ENCODE measurements at regions not wholly inside any gene's neighbourhood (a gene's known extent, or its start where the extent isn't known, plus 50 kb on each side); places are given as distances from the start of the nearest gene placed in this dataset.

DNA sequence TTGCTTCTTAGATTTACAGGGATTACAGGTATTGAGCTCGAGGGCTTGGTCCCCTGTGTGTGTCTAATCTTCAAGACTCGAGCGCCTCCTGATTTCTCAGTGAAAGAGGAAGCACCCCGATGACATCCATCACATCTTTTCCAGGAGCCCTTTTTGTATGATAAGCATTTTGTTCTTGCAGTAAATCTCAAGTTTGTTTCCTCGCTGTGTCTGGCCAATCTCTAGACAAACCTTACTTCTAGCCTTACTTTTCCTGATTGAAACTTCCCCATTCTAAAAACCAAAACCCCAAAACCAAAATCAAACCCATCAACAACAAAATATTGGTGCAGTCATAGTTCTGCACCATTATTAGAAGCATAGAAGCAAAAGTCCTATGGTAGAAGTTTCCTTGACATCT, 286.0 kb downstream of the NFKBIZ start:
- H3K4me1 Mint-ChIP-seq: peaks cover 23% of the 10 kb centered on the region
- intact Hi-C loops (cut with micrococcal nuclease): no loop called here

DNA sequence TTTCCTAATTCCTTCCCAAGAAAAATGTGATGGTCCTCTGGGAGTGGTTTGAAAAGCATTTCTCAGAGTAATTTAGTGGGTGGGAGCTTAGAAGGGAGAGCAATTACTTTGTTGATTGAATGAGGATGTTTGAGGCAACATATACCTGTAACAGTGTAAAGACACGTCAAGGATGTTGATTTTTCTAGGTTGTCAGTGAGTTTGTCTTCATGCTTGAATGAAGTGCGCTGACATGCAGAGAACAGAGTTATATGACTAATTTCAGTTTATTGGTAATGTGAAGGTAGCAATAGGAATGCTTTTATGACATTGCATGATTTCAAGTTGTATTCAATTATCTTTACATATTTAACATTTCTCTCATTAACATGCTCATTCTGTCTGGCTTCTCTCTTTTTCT, 286.9 kb downstream of the NFKBIZ start:
- no peak for DNase-seq
- Mint-ChIP-seq H3K36me3 (no peaks in the 10 kb centered on the region), H3K4me3 (no peak overlapping the region), H3K27me3 (ENCODE audit: low read depth in 3 of 3) (peaks cover 0 to 5% (median 3%) of the 10 kb centered on the region in 3 donors), H3K9me3 (peaks cover 0 to 1% (median 0%) of the 10 kb centered on the region in 7 donors), H3K27ac (no peak overlapping the region), H3K4me1 (peaks cover 18% of the 10 kb centered on the region)
- Histone ChIP-seq H3K4me3 (replicated peaks in 1 of 3; ENCODE audit: low read depth in 2 of 3, low read length in 3 of 3) (no peak overlapping the region), H3K27ac (ENCODE audit: low read depth in 1 of 2, low read length in 2 of 2) (no peak overlapping the region), H3K4me1 (ENCODE audit: control insufficient read depth in 1 of 2, insufficient read depth in 2 of 2, low read length in 2 of 2) (no peaks in the 10 kb centered on the region), H3K9ac (ENCODE audit: insufficient read depth, low read length, poor library complexity, severe bottlenecking) (no peak overlapping the region), H3K9me3 (replicated peaks in 1 of 2; ENCODE audit: control insufficient read depth in 1 of 2, insufficient read depth in 1 of 2, low read length in 2 of 2) (no peaks in the 10 kb centered on the region), H2AFZ (ENCODE audit: insufficient read depth, low read depth, low read length, poor library complexity, severe bottlenecking) (no peak overlapping the region), H4K20me1 (ENCODE audit: insufficient read depth, low read length) (no peaks in the 10 kb centered on the region), H3K79me2 (ENCODE audit: insufficient read depth, low read length) (no peaks in the 10 kb centered on the region), H3K27me3 (ENCODE audit: control insufficient read depth in 2 of 2, insufficient read depth in 2 of 2, low read length in 2 of 2) (no peaks in the 10 kb centered on the region), H3K4me2 (replicated peaks; ENCODE audit: extremely low read depth, low read length, poor library complexity, severe bottlenecking) (no peak overlapping the region), H3K36me3 (replicated peaks in 1 of 2; ENCODE audit: control insufficient read depth in 1 of 2, insufficient read depth in 2 of 2, low read length in 2 of 2) (no peaks in the 10 kb centered on the region)
- intact Hi-C loops (cut with micrococcal nuclease): no loop called here
- WGBS (ENCODE audit: insufficient coverage): 91% methylated on average over 2 of the region's 2 CpGs
- TF ChIP-seq, protein P1, sequence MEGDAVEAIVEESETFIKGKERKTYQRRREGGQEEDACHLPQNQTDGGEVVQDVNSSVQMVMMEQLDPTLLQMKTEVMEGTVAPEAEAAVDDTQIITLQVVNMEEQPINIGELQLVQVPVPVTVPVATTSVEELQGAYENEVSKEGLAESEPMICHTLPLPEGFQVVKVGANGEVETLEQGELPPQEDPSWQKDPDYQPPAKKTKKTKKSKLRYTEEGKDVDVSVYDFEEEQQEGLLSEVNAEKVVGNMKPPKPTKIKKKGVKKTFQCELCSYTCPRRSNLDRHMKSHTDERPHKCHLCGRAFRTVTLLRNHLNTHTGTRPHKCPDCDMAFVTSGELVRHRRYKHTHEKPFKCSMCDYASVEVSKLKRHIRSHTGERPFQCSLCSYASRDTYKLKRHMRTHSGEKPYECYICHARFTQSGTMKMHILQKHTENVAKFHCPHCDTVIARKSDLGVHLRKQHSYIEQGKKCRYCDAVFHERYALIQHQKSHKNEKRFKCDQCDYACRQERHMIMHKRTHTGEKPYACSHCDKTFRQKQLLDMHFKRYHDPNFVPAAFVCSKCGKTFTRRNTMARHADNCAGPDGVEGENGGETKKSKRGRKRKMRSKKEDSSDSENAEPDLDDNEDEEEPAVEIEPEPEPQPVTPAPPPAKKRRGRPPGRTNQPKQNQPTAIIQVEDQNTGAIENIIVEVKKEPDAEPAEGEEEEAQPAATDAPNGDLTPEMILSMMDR (IDR thresholded peaks at IDR 0.05): no peak

More for the DNA sequence above, 286.0 kb downstream of the NFKBIZ start:
- H3K79me2 ChIP-seq (ENCODE audit: insufficient read depth, low read length): no peaks in the 10 kb centered on the region
- no peaks in the 10 kb centered on the region for H3K27me3 ChIP-seq (ENCODE audit: control insufficient read depth in 2 of 2, insufficient read depth in 2 of 2, low read length in 2 of 2)
- peaks cover 0 to 1% (median 0%) of the 10 kb centered on the region in 7 donors for H3K9me3 Mint-ChIP-seq
- H3K4me3 ChIP-seq (replicated peaks in 1 of 3; ENCODE audit: low read depth in 2 of 3, low read length in 3 of 3): no peak overlapping the region
- H4K20me1 ChIP-seq (ENCODE audit: insufficient read depth, low read length): no peaks in the 10 kb centered on the region
- no peak overlapping the region for H3K4me3 Mint-ChIP-seq
- no peaks in the 10 kb centered on the region for H3K9me3 ChIP-seq (replicated peaks in 1 of 2; ENCODE audit: control insufficient read depth in 1 of 2, insufficient read depth in 1 of 2, low read length in 2 of 2)
- peak overlapping the region; percentile 32 for H2AFZ ChIP-seq (ENCODE audit: insufficient read depth, low read depth, low read length, poor library complexity, severe bottlenecking)
- no peaks in the 10 kb centered on the region for H3K36me3 Mint-ChIP-seq
- no peak overlapping the region for H3K27ac ChIP-seq (ENCODE audit: low read depth in 1 of 2, low read length in 2 of 2)
- TF ChIP-seq, protein P1 (IDR thresholded peaks at IDR 0.05): no peak
- no peaks in the 10 kb centered on the region for H3K36me3 ChIP-seq (replicated peaks in 1 of 2; ENCODE audit: control insufficient read depth in 1 of 2, insufficient read depth in 2 of 2, low read length in 2 of 2)
- H3K27ac Mint-ChIP-seq: no peak overlapping the region
- H3K9ac ChIP-seq (ENCODE audit: insufficient read depth, low read length, poor library complexity, severe bottlenecking): no peak overlapping the region
- DNase-seq: no peak
- H3K27me3 Mint-ChIP-seq (ENCODE audit: low read depth in 3 of 3): peaks cover 0 to 5% (median 3%) of the 10 kb centered on the region in 3 donors
- H3K4me1 ChIP-seq (ENCODE audit: control insufficient read depth in 1 of 2, insufficient read depth in 2 of 2, low read length in 2 of 2): peaks cover 1 to 5% of the 10 kb centered on the region in 2 donors
- no peak overlapping the region for H3K4me2 ChIP-seq (replicated peaks; ENCODE audit: extremely low read depth, low read length, poor library complexity, severe bottlenecking)
- WGBS (ENCODE audit: insufficient coverage): no CpG with 5 or more reads among the region's 5 CpGs
